Body of pancreas (tissue), 4 donors: ENCODE measurements at regions not wholly inside any gene's neighbourhood (a gene's known extent, or its start where the extent isn't known, plus 50 kb on each side); places are given as distances from the start of the nearest gene placed in this dataset.

Source experiments
- CTCF ChIP-seq, 7 experiments: fragments of 450-650 bp in 4 of 7; fragments of 200-600 bp in 3 of 7; sonication (generic) in 3 of 7; IDR thresholded peaks; one replicate each; pipeline ENCODE4 v1.5.1; 2016 to 2019; ENCODE audit warnings: antibody characterized with exemption in 7 of 7
- POLR2A ChIP-seq, 3 donors: fragments of 450-650 bp; IDR thresholded peaks; one replicate each; pipeline ENCODE4 v1.6.1; 2016; ENCODE audit warnings: antibody characterized with exemption in 3 of 3, mild to moderate bottlenecking in 2 of 3

- TF ChIP-seq POLR2A (IDR thresholded peaks at IDR 0.05) (no peak), CTCF (IDR thresholded peaks at IDR 0.05) (no peak)
Observed at GRCh38 chrX:8003147-8003883, 76.1 kb upstream of the PNPLA4 start.
